OCI-LY3 (cell line): ENCODE measurements at regions not wholly inside any gene's neighbourhood (a gene's known extent, or its start where the extent isn't known, plus 50 kb on each side); places are given as distances from the start of the nearest gene placed in this dataset.

Experiments
- EZH2phosphoT487 ChIP-seq: fragments of 200-600 bp; shearing (Covaris generic); IDR thresholded peaks from 2 replicates; pipeline ENCODE4 v1.6.1; 2018; ENCODE audit warnings: antibody characterized with exemption, mixed run types, low read depth
- TF ChIP-seq, protein P1 (sequence below): fragments of 200-600, 300-600 bp; sonication (generic); IDR thresholded peaks from 2 replicates; pipeline ENCODE4 v1.5.1; 2014; ENCODE audit warnings: antibody characterized with exemption, low read length, low read depth

DNA sequence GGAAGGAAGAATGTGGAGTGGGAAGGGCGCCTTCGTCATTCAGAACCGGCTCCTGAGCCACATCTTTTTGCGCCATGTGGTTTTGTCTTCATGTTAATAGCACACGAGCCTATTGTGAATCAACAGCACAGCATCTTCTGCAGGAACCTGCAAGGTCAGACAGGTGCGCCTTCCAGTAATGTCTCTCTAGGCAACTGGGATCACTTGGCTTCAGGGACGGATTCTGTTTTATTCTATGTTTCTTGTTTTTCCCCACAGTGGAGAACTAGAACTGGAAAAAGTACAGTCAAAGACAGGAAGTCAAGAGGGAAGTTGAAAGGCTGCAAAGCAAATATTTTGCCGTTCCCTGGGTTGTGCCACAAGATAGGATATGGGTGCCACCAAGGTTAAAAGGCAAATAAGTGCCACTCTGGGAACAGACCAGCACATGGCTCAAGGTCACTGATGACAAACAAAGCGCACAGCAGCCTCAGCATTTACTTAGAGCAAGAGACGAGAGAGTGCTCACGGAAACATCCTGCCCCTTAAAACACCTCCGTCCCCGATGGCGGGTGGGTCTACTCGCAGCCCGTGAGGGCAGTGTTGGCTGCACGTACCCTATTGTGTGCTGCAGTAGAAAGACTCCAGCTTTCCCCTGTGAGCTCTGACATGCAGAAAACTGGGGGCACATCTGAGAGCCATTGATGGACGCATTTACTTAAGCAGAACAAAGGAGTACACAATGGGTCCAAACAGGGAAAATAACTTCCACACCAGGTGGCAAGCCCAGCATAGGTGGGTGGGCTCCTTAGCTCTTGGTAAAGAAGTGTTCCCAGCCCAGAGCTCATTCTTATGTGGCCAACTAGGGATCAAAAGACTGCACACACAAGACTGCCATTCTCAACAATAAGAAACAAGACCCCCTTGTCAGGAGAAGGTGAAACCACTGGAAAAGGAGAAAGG lies 107.2 kb upstream of the PARD3B start:
- TF ChIP-seq, protein P1, sequence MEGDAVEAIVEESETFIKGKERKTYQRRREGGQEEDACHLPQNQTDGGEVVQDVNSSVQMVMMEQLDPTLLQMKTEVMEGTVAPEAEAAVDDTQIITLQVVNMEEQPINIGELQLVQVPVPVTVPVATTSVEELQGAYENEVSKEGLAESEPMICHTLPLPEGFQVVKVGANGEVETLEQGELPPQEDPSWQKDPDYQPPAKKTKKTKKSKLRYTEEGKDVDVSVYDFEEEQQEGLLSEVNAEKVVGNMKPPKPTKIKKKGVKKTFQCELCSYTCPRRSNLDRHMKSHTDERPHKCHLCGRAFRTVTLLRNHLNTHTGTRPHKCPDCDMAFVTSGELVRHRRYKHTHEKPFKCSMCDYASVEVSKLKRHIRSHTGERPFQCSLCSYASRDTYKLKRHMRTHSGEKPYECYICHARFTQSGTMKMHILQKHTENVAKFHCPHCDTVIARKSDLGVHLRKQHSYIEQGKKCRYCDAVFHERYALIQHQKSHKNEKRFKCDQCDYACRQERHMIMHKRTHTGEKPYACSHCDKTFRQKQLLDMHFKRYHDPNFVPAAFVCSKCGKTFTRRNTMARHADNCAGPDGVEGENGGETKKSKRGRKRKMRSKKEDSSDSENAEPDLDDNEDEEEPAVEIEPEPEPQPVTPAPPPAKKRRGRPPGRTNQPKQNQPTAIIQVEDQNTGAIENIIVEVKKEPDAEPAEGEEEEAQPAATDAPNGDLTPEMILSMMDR = no peak
- TF ChIP-seq EZH2phosphoT487 = no peak
